ENCODE measurements at regions not wholly inside any gene's neighbourhood (a gene's known extent, or its start where the extent isn't known, plus 50 kb on each side); places are given as distances from the start of the nearest gene placed in this dataset.

- H4K20me1 ChIP-seq (ENCODE audit: insufficient read depth, low read length), result no peaks in the 10 kb centered on the region
- no peak for DNase-seq (ENCODE audit: low read depth)
- no peaks in the 10 kb centered on the region for H3K4me1 ChIP-seq (ENCODE audit: insufficient read depth, low read length)
- TF ChIP-seq, protein P1, sequence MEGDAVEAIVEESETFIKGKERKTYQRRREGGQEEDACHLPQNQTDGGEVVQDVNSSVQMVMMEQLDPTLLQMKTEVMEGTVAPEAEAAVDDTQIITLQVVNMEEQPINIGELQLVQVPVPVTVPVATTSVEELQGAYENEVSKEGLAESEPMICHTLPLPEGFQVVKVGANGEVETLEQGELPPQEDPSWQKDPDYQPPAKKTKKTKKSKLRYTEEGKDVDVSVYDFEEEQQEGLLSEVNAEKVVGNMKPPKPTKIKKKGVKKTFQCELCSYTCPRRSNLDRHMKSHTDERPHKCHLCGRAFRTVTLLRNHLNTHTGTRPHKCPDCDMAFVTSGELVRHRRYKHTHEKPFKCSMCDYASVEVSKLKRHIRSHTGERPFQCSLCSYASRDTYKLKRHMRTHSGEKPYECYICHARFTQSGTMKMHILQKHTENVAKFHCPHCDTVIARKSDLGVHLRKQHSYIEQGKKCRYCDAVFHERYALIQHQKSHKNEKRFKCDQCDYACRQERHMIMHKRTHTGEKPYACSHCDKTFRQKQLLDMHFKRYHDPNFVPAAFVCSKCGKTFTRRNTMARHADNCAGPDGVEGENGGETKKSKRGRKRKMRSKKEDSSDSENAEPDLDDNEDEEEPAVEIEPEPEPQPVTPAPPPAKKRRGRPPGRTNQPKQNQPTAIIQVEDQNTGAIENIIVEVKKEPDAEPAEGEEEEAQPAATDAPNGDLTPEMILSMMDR (IDR thresholded peaks at IDR 0.05; ENCODE audit: insufficient read depth, low read depth, low read length), result no peak
- TF ChIP-seq EZH2 (IDR thresholded peaks at IDR 0.05; ENCODE audit: insufficient read depth, low read length), result no peak
- H3K4me3 ChIP-seq (ENCODE audit: insufficient read depth, low read depth, low read length), result no peak overlapping the region
- peaks cover 5% of the 10 kb centered on the region for H3K4me1 Mint-ChIP-seq (ENCODE audit: low read depth, unreplicated experiment)
- H3K9ac ChIP-seq (ENCODE audit: low read length), result no peak overlapping the region
- no peaks in the 10 kb centered on the region for H3K36me3 ChIP-seq (ENCODE audit: insufficient read depth, low read length)
- no peak overlapping the region for H3K27ac ChIP-seq (ENCODE audit: low read depth, low read length)
- no peak overlapping the region for H3K4me2 ChIP-seq (ENCODE audit: low read length)
- no peak overlapping the region for H2AFZ ChIP-seq (ENCODE audit: low read depth, low read length)
- no peaks in the 10 kb centered on the region for H3K9me3 ChIP-seq (ENCODE audit: insufficient read depth, low read depth, low read length)
- no peaks in the 10 kb centered on the region for H3K79me2 ChIP-seq (ENCODE audit: insufficient read depth, low read length)
- no peak for FAIRE-seq
- no peaks in the 10 kb centered on the region for H3K36me3 Mint-ChIP-seq (ENCODE audit: low read depth, unreplicated experiment)
- H3K4me3 Mint-ChIP-seq (ENCODE audit: unreplicated experiment), result no peak overlapping the region
- peaks cover 2% of the 10 kb centered on the region for H3K9me3 Mint-ChIP-seq (ENCODE audit: unreplicated experiment)
- peaks cover 4% of the 10 kb centered on the region for H3K27me3 Mint-ChIP-seq (ENCODE audit: low read depth, unreplicated experiment)
- H3K27ac Mint-ChIP-seq (ENCODE audit: unreplicated experiment), result no peak overlapping the region
- no peaks in the 10 kb centered on the region for H3K27me3 ChIP-seq (ENCODE audit: insufficient read depth, low read length)
Measured at GRCh38 chr6:163695414-163695864, 280.9 kb downstream of the QKI start.

GRCh38 chr6:163694988-163695398 is 280.5 kb downstream of the QKI start:
- no peak overlapping the region for H3K27ac Mint-ChIP-seq (ENCODE audit: unreplicated experiment)
- H3K36me3 Mint-ChIP-seq (ENCODE audit: low read depth, unreplicated experiment), result no peaks in the 10 kb centered on the region
- DNase-seq (ENCODE audit: low read depth), result no peak
- no peaks in the 10 kb centered on the region for H3K27me3 ChIP-seq (ENCODE audit: insufficient read depth, low read length)
- H3K4me2 ChIP-seq (ENCODE audit: low read length), result no peak overlapping the region
- no peaks in the 10 kb centered on the region for H3K79me2 ChIP-seq (ENCODE audit: insufficient read depth, low read length)
- peaks cover 4% of the 10 kb centered on the region for H3K27me3 Mint-ChIP-seq (ENCODE audit: low read depth, unreplicated experiment)
- H2AFZ ChIP-seq (ENCODE audit: low read depth, low read length), result no peak overlapping the region
- FAIRE-seq, result no peak
- no peaks in the 10 kb centered on the region for H3K4me1 ChIP-seq (ENCODE audit: insufficient read depth, low read length)
- peaks cover 5% of the 10 kb centered on the region for H3K4me1 Mint-ChIP-seq (ENCODE audit: low read depth, unreplicated experiment)
- H3K36me3 ChIP-seq (ENCODE audit: insufficient read depth, low read length), result no peaks in the 10 kb centered on the region
- H3K9me3 Mint-ChIP-seq (ENCODE audit: unreplicated experiment), result peaks cover 2% of the 10 kb centered on the region
- H3K9ac ChIP-seq (ENCODE audit: low read length), result no peak overlapping the region
- H3K4me3 ChIP-seq (ENCODE audit: insufficient read depth, low read depth, low read length), result no peak overlapping the region
- no peaks in the 10 kb centered on the region for H4K20me1 ChIP-seq (ENCODE audit: insufficient read depth, low read length)
- H3K4me3 Mint-ChIP-seq (ENCODE audit: unreplicated experiment), result no peak overlapping the region
- no peak for TF ChIP-seq EZH2 (IDR thresholded peaks at IDR 0.05; ENCODE audit: insufficient read depth, low read length)
- TF ChIP-seq, protein P1 (IDR thresholded peaks at IDR 0.05; ENCODE audit: insufficient read depth, low read depth, low read length), result no peak
- no peaks in the 10 kb centered on the region for H3K9me3 ChIP-seq (ENCODE audit: insufficient read depth, low read depth, low read length)
- no peak overlapping the region for H3K27ac ChIP-seq (ENCODE audit: low read depth, low read length)

- no peak for FAIRE-seq
- no peaks in the 10 kb centered on the region for H3K27me3 Mint-ChIP-seq (ENCODE audit: low read depth, unreplicated experiment)
- Histone ChIP-seq H3K4me1 (ENCODE audit: insufficient read depth, low read length) (no peaks in the 10 kb centered on the region), H4K20me1 (ENCODE audit: insufficient read depth, low read length) (no peaks in the 10 kb centered on the region), H3K79me2 (ENCODE audit: insufficient read depth, low read length) (no peaks in the 10 kb centered on the region), H3K4me3 (ENCODE audit: insufficient read depth, low read depth, low read length) (no peak overlapping the region), H3K27me3 (ENCODE audit: insufficient read depth, low read length) (no peaks in the 10 kb centered on the region), H3K27ac (ENCODE audit: low read depth, low read length) (no peak overlapping the region), H2AFZ (ENCODE audit: low read depth, low read length) (no peak overlapping the region), H3K9ac (ENCODE audit: low read length) (no peak overlapping the region), H3K9me3 (ENCODE audit: insufficient read depth, low read depth, low read length) (no peaks in the 10 kb centered on the region), H3K36me3 (ENCODE audit: insufficient read depth, low read length) (no peaks in the 10 kb centered on the region), H3K4me2 (ENCODE audit: low read length) (no peak overlapping the region)
- H3K4me3 Mint-ChIP-seq (ENCODE audit: unreplicated experiment), result no peak overlapping the region
- TF ChIP-seq, protein P1 (IDR thresholded peaks at IDR 0.05; ENCODE audit: insufficient read depth, low read depth, low read length), result no peak
- TF ChIP-seq EZH2 (IDR thresholded peaks at IDR 0.05; ENCODE audit: insufficient read depth, low read length), result no peak
- H3K27ac Mint-ChIP-seq (ENCODE audit: unreplicated experiment), result no peak overlapping the region
- H3K9me3 Mint-ChIP-seq (ENCODE audit: unreplicated experiment), result peaks cover 2% of the 10 kb centered on the region
- H3K4me1 Mint-ChIP-seq (ENCODE audit: low read depth, unreplicated experiment), result peaks cover 7% of the 10 kb centered on the region
- DNase-seq (ENCODE audit: low read depth), result no peak
- no peaks in the 10 kb centered on the region for H3K36me3 Mint-ChIP-seq (ENCODE audit: low read depth, unreplicated experiment)
Measured at GRCh38 chr6:163694072-163694471, 279.6 kb downstream of the QKI start.
